ENCODE measurements at regions not wholly inside any gene's neighbourhood (a gene's known extent, or its start where the extent isn't known, plus 50 kb on each side); places are given as distances from the start of the nearest gene placed in this dataset.

DNA sequence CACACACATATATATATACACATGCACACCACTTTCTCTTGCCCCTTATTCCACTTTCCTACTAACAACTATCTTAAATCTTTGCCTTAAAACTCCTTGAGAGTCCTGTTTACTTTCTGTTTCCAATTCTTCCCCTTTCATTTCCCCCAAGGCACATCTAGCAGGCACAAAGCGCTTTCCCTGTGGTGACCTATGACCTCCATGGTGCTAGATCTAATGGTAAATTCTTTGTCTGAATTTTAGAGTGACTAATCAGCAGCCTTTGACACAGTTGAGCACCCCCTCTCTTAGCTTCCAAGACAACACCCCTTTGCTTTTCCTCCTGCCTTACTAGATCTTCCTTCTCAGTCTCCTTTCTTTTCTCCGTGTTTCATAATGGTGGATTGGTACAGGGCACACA, 236.4 kb upstream of the TTC29 start:
- TF ChIP-seq, protein P1, sequence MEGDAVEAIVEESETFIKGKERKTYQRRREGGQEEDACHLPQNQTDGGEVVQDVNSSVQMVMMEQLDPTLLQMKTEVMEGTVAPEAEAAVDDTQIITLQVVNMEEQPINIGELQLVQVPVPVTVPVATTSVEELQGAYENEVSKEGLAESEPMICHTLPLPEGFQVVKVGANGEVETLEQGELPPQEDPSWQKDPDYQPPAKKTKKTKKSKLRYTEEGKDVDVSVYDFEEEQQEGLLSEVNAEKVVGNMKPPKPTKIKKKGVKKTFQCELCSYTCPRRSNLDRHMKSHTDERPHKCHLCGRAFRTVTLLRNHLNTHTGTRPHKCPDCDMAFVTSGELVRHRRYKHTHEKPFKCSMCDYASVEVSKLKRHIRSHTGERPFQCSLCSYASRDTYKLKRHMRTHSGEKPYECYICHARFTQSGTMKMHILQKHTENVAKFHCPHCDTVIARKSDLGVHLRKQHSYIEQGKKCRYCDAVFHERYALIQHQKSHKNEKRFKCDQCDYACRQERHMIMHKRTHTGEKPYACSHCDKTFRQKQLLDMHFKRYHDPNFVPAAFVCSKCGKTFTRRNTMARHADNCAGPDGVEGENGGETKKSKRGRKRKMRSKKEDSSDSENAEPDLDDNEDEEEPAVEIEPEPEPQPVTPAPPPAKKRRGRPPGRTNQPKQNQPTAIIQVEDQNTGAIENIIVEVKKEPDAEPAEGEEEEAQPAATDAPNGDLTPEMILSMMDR (IDR thresholded peaks at IDR 0.05): no peak
- TF ChIP-seq POLR2A (IDR thresholded peaks at IDR 0.05): no peak
